ENCODE measurements at regions not wholly inside any gene's neighbourhood (a gene's known extent, or its start where the extent isn't known, plus 50 kb on each side); places are given as distances from the start of the nearest gene placed in this dataset.

DNA sequence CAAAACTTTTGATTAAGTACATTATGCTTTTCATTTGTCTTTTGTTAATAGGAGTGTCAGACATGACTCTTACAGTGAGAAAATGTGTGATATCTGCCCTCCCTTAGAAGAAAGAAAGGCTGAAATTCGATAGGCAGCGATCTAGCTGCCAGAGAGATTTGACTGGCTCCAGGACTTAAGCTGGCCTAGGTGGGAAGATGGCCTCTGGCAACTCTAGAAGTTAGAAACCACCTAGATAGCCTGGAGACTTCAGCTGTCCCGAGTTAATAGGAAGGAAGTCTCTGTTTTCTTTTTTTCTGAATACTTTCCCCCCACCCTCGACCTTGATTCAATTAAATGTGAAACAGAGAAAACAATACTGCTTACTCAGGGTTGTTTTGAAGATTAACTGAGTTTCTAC, 1194.7 kb upstream of the CRIM1 start:
- no peak for DNase-seq
- CTCF ChIA-PET: no interaction called here
- Histone ChIP-seq H3K27me3 (ENCODE audit: insufficient read depth, low read depth) (no peaks in the 10 kb centered on the region), H3K27ac (no peak overlapping the region), H3K4me3 (no peak overlapping the region), H3K36me3 (ENCODE audit: low read depth) (no peaks in the 10 kb centered on the region), H3K79me2 (ENCODE audit: low read depth) (no peaks in the 10 kb centered on the region), H3F3A (ENCODE audit: insufficient read depth, low read depth) (no peaks in the 10 kb centered on the region), H4K20me1 (ENCODE audit: insufficient read depth) (no peaks in the 10 kb centered on the region), H3K9me2 (ENCODE audit: insufficient read depth) (no peaks in the 10 kb centered on the region), H3K9me3 (ENCODE audit: insufficient read depth, low read depth) (no peaks in the 10 kb centered on the region), H2AFZ (no peak overlapping the region), H3K4me1 (replicated peaks; ENCODE audit: insufficient read depth) (no peaks in the 10 kb centered on the region), H3K4me2 (no peak overlapping the region)
- no TSS peak for BruUV-seq (replicated peaks)
- TF ChIP-seq EZH2 (IDR thresholded peaks at IDR 0.05; ENCODE audit: low read depth) (no peak), CTCF (conservative IDR thresholded peaks at IDR 0.05) (no peak)
- intact Hi-C loops (cut with micrococcal nuclease; ENCODE audit: unreplicated experiment): no loop called here
- POLR2A ChIA-PET (ENCODE audit: unreplicated experiment): no interaction called here

DNA sequence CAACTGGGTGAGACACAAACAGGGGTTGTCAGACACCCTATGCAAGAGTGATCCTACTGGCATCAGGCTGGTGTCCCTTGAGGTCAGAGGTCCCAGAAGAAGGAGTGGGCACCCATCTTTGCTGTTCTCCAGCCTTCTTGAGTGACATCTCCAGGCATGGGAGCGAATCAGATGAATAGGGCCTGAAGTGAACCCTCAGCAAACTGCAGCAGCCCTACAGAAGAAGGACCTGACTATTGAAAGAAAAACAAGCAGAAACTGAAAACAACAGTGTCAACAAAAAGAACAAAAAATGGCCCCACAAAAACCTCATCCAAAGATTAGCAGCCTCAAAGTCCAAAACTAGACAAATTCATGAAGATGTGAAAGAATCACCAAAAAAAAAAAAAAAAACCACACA, 1229.7 kb upstream of the CRIM1 start:
- ChIA-PET CTCF (no interaction called here), POLR2A (ENCODE audit: unreplicated experiment) (no interaction called here)
- Histone ChIP-seq H2AFZ (no peak overlapping the region), H3K36me3 (ENCODE audit: low read depth) (no peaks in the 10 kb centered on the region), H3F3A (ENCODE audit: insufficient read depth, low read depth) (no peaks in the 10 kb centered on the region), H3K9me3 (ENCODE audit: insufficient read depth, low read depth) (no peaks in the 10 kb centered on the region), H3K4me1 (replicated peaks; ENCODE audit: insufficient read depth) (no peaks in the 10 kb centered on the region), H4K20me1 (ENCODE audit: insufficient read depth) (no peaks in the 10 kb centered on the region; the same call in 1 of the 2 replicates), H3K4me3 (no peak overlapping the region), H3K27me3 (ENCODE audit: insufficient read depth, low read depth) (no peaks in the 10 kb centered on the region), H3K4me2 (no peak overlapping the region), H3K27ac (no peak overlapping the region), H3K79me2 (ENCODE audit: low read depth) (no peaks in the 10 kb centered on the region), H3K9me2 (ENCODE audit: insufficient read depth) (no peaks in the 10 kb centered on the region)
- no TSS peak for BruUV-seq (replicated peaks)
- TF ChIP-seq EZH2 (IDR thresholded peaks at IDR 0.05; ENCODE audit: low read depth) (no peak), CTCF (conservative IDR thresholded peaks at IDR 0.05) (no peak)
- intact Hi-C loops (cut with micrococcal nuclease; ENCODE audit: unreplicated experiment): no loop called here
- no peak for DNase-seq

DNA sequence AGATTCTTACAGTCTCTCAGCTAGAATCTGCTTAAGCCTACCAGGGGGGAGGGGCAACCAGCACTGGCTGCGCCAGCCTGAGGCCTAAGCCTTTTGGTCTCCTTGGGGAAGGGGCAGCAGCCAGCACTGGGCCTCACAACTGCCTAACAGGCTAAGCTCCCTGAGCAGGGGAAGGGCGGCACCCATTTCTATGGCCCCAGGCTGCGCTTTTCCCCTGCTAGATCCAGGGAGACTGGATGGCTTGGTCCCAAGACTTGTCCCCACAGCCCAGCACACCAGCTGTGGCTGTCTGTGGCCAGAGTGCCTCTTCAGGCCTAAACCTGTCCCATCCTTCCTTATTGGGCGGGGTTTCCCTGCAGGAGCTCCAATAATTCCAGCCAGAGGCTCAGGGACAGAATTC, 1230.3 kb upstream of the CRIM1 start:
- no peaks in the 10 kb centered on the region for H3K9me3 ChIP-seq (ENCODE audit: insufficient read depth, low read depth)
- no peaks in the 10 kb centered on the region for H3K27me3 ChIP-seq (ENCODE audit: insufficient read depth, low read depth)
- ChIA-PET POLR2A (ENCODE audit: unreplicated experiment) (no interaction called here), CTCF (no interaction called here)
- H3K27ac ChIP-seq: no peak overlapping the region
- H3K9me2 ChIP-seq (ENCODE audit: insufficient read depth): no peaks in the 10 kb centered on the region
- H3K36me3 ChIP-seq (ENCODE audit: low read depth): no peaks in the 10 kb centered on the region
- no peak for DNase-seq
- intact Hi-C loops (cut with micrococcal nuclease; ENCODE audit: unreplicated experiment): no loop called here
- no peak overlapping the region for H2AFZ ChIP-seq
- no peaks in the 10 kb centered on the region for H3K79me2 ChIP-seq (ENCODE audit: low read depth)
- no peak overlapping the region for H3K4me2 ChIP-seq
- no peaks in the 10 kb centered on the region for H3F3A ChIP-seq (ENCODE audit: insufficient read depth, low read depth)
- no peak overlapping the region for H3K4me3 ChIP-seq
- BruUV-seq (replicated peaks): no TSS peak
- H4K20me1 ChIP-seq (ENCODE audit: insufficient read depth): no peaks in the 10 kb centered on the region; the same call in 1 of the 2 replicates
- TF ChIP-seq EZH2 (IDR thresholded peaks at IDR 0.05; ENCODE audit: low read depth) (no peak), CTCF (conservative IDR thresholded peaks at IDR 0.05) (no peak)
- H3K4me1 ChIP-seq (replicated peaks; ENCODE audit: insufficient read depth): no peaks in the 10 kb centered on the region

All from PC-9 (cell line).